ENCODE measurements at regions not wholly inside any gene's neighbourhood (a gene's known extent, or its start where the extent isn't known, plus 50 kb on each side); places are given as distances from the start of the nearest gene placed in this dataset.
A peak's percentile ranks its signal among the peaks of the same experiment; 100 is the strongest.
"Not testable (repeated sequence)": the region's sequence is repeated elsewhere in the genome, so short reads cannot be mapped to it uniquely, and the experiment has no call there.

DNA sequence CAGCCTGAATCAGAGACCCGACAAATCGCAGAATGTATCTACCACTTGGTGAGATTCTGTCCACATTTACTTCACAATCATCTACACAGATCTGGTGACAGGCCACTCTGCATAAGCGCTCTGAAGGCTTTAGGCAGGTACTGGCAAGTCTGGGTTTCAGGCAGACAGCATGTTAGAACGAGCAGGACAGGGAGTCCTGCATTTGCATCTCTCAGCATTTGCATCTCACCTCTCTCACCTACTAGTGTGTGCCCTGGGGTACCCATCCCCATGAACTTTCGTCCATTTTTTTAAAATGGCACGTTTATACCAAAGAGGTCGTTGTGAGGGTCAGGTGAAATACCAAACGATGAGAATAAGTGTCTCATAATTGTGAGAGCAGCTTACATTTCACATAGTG lies 108.2 kb downstream of the SPATA31A1 start:
- H3K4me3 Mint-ChIP-seq = peak overlapping the region; percentile 93

DNA sequence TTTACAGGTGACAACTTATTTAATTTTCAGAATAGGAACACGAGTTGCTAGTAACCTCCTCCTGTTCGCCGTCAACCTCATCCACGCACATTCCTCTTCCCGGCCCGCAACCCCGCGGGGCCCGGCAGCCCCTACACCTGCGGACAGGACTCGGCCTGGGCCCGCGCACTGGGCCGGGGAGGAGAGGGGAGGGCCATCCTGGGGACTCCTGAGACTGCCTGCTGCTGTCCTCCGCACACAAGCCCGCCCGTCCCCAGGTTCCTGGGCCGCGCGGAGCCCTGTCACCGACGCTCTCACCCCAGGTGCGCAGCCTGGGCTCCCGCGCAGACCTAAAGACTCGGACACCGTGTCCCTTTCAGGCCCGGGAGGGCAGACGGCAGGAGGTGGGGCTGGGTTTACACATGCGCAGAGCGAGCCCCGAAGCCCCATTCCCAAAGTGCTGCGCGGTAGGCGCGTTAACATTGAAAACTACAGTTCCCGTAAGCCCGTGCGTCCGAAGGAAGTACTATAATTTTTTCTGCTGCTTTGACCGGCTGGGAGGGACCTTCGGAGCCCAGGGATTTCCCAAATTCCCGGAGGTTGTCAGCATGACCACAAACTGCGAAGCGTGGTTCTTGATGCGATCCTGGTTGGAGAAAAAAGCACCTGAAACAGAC lies 108.8 kb downstream of the SPATA31A1 start:
- Mint-ChIP-seq H3K4me3 (peak overlapping the region; percentile 93), H3K27ac (peak overlapping the region; percentile 57 to 94)
- not testable (repeated sequence) for H3K9me3 Mint-ChIP-seq; H3K36me3 Mint-ChIP-seq; H3K4me1 Mint-ChIP-seq (ENCODE audit: low read depth in 2 of 2); H3K27me3 Mint-ChIP-seq
- DNase-seq (ENCODE audit: low spot score) (peak; percentile 86), ATAC-seq (peak; percentile 95 to 98)

More for the DNA sequence above, 108.2 kb downstream of the SPATA31A1 start:
- H3K27ac Mint-ChIP-seq; ATAC-seq; H3K4me1 Mint-ChIP-seq (ENCODE audit: low read depth in 2 of 2); DNase-seq (ENCODE audit: low spot score); H3K27me3 Mint-ChIP-seq; H3K36me3 Mint-ChIP-seq; H3K9me3 Mint-ChIP-seq: not testable (repeated sequence)

DNA sequence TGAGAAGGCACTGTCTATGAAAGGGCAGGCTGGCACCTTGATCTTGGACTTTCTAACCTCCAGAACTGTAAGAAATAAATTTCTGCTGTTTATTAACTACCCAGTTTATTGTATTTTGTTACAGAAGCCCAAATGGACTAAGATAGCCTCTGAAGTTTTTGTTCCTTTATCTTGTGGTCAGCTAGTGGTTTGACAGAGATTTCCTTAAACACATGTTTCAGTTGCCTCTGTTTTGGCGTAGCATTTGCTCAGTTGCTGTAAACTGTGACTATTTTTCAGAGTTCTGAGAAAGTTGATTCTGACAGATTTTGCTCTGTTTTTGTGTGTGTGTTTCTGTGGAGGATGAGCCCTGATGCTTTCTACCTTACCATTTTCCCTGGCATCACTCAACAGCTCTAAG lies 119.0 kb downstream of the SPATA31A1 start:
- not testable (repeated sequence) for DNase-seq (ENCODE audit: low spot score); H3K4me1 Mint-ChIP-seq (ENCODE audit: low read depth in 2 of 2); H3K27ac Mint-ChIP-seq; H3K27me3 Mint-ChIP-seq; H3K4me3 Mint-ChIP-seq; ATAC-seq; H3K36me3 Mint-ChIP-seq; H3K9me3 Mint-ChIP-seq

DNA sequence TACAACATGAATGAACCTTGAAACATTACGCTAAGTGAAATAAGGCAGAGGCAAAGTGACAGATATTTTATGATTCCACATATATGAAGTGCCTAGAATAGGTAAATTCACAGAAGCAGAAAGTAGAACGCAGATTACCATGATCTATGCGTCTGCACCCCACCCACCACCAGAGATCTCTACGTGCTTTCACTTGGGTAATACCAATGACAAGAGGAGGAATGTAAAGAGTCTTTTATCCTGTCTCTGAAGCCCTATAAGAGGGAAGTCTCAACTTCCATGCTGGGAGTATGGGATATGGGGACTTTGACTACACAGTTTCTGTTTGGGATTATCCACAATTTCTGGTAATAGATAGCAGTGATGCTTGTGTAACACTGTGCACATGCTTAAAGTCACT lies 127.6 kb downstream of the SPATA31A1 start:
- H3K4me3 Mint-ChIP-seq; H3K36me3 Mint-ChIP-seq; H3K9me3 Mint-ChIP-seq; ATAC-seq; DNase-seq (ENCODE audit: low spot score); H3K27ac Mint-ChIP-seq; H3K4me1 Mint-ChIP-seq (ENCODE audit: low read depth in 2 of 2); H3K27me3 Mint-ChIP-seq: not testable (repeated sequence)

DNA sequence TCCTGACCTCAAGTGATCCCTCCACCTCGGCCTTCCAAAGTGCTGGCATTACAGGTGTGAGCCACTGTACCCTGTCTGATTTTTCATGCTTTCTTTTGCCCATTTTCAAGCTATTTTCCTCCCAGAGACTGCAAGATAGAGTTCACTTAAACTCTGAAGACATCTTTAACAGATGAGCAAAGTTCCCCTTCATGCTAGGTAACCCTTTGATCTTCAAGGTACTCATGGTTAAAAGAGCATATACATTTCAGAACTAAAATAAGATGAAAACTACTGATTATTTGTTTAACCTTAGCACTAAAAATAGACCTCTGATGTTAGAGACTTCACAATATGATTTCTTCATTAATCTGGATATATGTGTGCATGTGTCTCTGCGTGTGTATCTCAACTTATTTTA lies 128.4 kb downstream of the SPATA31A1 start:
- DNase-seq (ENCODE audit: low spot score); ATAC-seq; H3K4me1 Mint-ChIP-seq (ENCODE audit: low read depth in 2 of 2): not testable (repeated sequence)

DNA sequence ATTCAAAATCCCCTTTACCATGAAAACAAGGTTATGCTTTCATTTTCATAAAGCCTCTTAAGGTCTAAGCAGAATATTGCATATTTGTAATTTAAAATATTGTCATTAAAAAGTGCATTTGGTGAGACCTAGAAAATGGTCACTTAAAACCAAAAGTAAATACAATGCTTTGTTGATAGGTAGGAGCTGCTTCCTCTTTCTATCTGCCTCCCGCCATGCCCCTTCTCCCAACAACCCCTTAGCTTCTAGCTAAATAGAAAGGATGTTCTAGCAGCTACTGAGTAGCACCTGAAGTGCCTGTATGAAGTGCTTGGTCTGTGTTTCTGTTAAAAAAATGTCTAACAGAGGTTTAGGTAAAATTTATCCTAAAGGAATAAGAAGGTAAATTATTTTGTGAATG lies 128.8 kb downstream of the SPATA31A1 start:
- H3K27ac Mint-ChIP-seq; H3K4me1 Mint-ChIP-seq (ENCODE audit: low read depth in 2 of 2); H3K27me3 Mint-ChIP-seq; H3K36me3 Mint-ChIP-seq; ATAC-seq; DNase-seq (ENCODE audit: low spot score); H3K4me3 Mint-ChIP-seq; H3K9me3 Mint-ChIP-seq: not testable (repeated sequence)

More for the DNA sequence above, 128.4 kb downstream of the SPATA31A1 start:
- H3K4me3 Mint-ChIP-seq, H3K27ac Mint-ChIP-seq, H3K36me3 Mint-ChIP-seq, H3K9me3 Mint-ChIP-seq, H3K27me3 Mint-ChIP-seq: not testable (repeated sequence)

DNA sequence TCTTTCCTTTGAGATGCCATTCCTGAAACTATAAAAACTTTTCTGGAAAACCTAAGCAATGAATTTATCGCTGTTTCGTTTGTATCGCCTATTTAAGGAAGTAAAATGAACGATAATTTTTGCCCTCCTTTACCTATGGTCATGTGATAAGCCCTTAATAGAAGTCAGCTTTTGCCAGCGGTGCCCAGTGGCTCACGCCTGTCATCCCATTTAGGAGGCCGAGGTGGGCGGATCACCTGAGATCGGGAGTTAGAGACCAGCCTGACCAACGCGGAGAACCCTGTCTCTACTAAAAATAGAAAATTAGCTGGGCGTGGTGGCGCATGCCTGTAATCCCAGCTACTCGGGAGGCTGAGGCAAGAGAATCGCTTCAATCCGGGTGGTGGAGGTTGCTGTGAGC lies 132.0 kb downstream of the SPATA31A1 start:
- not testable (repeated sequence) for H3K4me1 Mint-ChIP-seq (ENCODE audit: low read depth in 2 of 2); DNase-seq (ENCODE audit: low spot score); H3K9me3 Mint-ChIP-seq; H3K4me3 Mint-ChIP-seq; H3K36me3 Mint-ChIP-seq; H3K27ac Mint-ChIP-seq; H3K27me3 Mint-ChIP-seq; ATAC-seq

DNA sequence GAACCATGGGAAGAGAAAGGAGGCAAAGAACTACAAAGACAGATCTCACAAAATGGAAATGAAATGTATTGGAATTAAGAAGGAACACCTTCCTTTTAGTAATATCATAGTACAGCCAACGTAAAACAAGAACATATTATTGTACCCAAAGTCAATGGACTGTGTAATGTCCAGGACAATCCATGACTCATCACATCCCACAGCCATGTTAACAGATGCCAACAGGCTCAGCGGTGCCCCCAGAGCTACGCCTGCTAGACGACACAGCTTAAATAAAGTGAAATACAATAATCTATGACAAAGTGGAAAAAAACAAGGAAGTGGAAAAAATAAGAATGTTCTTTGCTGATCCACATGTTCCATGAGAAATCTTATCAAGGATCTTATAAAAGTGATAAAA lies 140.8 kb downstream of the SPATA31A1 start:
- not testable (repeated sequence) for H3K4me1 Mint-ChIP-seq (ENCODE audit: low read depth in 2 of 2); DNase-seq (ENCODE audit: low spot score); H3K9me3 Mint-ChIP-seq; H3K36me3 Mint-ChIP-seq; H3K27me3 Mint-ChIP-seq; ATAC-seq; H3K27ac Mint-ChIP-seq; H3K4me3 Mint-ChIP-seq

DNA sequence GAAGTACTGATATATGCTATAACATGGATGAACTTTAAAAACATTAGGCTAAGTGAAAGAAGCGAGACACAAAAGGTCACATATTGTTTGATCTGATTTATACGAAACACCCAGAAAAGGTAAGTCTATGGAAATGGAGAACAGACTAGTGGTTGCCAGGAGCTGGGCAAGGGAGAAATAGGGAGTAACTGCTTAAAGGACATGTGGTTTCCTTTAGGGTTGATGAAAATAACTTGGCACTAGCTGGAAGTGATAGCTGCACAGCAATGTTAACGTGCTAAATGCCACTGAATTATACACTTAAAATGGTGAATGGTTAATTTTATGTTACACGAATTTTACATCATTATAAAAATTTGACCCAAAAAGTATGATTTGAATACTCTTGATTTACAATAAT lies 147.7 kb downstream of the SPATA31A1 start:
- not testable (repeated sequence) for H3K27ac Mint-ChIP-seq; H3K27me3 Mint-ChIP-seq; H3K9me3 Mint-ChIP-seq; DNase-seq (ENCODE audit: low spot score); H3K4me1 Mint-ChIP-seq (ENCODE audit: low read depth in 2 of 2); ATAC-seq; H3K4me3 Mint-ChIP-seq; H3K36me3 Mint-ChIP-seq

DNA sequence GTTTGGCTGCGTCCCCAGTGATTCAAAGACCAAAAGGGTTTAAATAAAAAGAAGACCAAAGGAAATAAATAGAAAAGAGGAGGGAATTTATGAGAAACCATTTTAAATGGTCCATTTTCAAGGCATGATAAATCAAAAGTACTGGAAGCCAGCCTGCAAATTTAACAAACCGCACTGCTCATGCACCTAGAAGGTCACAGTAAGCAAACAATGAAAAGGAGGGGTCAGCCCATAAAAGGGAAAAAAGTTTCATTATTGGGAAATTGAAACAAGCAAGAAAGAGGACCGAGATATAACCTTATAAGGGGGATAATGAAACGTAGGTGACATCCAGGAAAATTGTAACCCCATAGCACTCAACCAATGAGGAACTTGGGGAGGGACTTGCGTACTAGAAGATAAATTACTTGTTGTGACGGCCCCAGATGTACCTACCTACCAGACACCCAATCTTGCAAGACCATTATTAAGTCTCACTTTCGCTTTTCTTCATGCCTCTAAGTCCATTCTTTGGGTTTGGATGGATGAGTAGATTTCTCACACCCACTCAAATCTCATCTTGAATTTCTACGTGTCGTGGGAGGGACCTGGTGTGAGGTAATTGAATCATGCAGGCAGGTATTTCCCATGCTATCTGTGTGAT lies 172.0 kb downstream of the SPATA31A1 start:
- H3K4me3 Mint-ChIP-seq; H3K27me3 Mint-ChIP-seq; ATAC-seq; H3K27ac Mint-ChIP-seq; H3K9me3 Mint-ChIP-seq; DNase-seq (ENCODE audit: low spot score); H3K4me1 Mint-ChIP-seq (ENCODE audit: low read depth in 2 of 2); H3K36me3 Mint-ChIP-seq: not testable (repeated sequence)

DNA sequence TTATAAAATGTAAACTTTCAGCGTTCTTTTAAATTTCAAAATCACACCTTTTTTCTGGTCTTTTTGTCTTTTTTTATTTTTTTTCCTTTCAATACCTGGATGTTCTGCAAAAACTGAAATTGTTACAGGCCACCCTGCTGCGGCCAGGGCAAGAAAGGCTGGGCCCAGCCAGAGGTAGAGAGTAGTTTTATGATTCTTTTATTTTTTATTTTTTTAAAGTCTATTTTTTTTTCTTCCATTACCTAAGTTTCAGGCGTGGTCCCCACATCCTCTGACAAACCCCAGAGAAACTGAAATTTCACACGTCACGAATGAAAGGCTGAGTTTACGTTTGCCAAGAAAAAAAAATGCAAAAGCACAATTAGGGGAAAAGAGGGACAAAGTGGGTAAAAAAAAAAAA lies 177.1 kb downstream of the SPATA31A1 start:
- not testable (repeated sequence) for H3K36me3 Mint-ChIP-seq; H3K27ac Mint-ChIP-seq; H3K27me3 Mint-ChIP-seq; H3K4me1 Mint-ChIP-seq (ENCODE audit: low read depth in 2 of 2); H3K9me3 Mint-ChIP-seq; ATAC-seq; H3K4me3 Mint-ChIP-seq; DNase-seq (ENCODE audit: low spot score)

DNA sequence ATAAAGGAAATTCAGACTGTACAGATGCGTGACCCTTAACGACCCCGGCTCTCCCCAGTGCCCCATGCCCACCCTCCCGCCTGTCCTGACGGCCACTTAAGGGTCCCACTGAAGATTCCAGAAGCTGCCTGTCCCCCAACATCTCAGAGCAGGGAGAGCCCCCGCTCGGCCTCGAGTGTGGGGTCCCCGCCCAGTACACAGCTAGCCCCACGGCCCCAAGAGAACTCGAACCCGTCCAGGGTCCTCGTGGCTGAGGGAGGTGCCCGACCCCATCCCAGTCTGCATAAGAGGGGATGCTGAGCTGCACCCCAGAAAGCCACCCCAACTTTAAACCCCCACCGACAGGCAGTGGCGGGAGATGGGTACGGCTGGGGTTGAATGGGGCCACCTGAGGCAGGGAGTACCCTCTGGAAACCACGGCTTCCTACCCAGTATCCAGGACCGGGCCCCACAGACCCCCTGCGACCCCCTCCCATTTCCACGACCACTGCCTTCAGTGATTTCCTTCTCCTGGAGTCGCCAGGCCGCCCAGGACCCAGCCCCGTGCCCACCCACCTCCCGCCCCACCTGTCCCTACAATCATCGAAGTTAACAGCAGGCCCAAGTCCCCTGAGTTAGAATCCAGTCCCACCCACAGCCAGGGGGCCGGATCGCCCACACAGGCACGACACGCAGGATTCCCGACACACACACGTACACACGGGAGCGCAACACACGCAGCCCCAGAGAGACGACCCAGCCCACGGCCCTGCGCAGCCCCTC lies 177.7 kb downstream of the SPATA31A1 start:
- not testable (repeated sequence) for DNase-seq (ENCODE audit: low spot score); H3K27me3 Mint-ChIP-seq; H3K4me1 Mint-ChIP-seq (ENCODE audit: low read depth in 2 of 2); H3K4me3 Mint-ChIP-seq; H3K27ac Mint-ChIP-seq; H3K9me3 Mint-ChIP-seq; H3K36me3 Mint-ChIP-seq
- ATAC-seq = peak in 1 of 2 donors; percentile 48

DNA sequence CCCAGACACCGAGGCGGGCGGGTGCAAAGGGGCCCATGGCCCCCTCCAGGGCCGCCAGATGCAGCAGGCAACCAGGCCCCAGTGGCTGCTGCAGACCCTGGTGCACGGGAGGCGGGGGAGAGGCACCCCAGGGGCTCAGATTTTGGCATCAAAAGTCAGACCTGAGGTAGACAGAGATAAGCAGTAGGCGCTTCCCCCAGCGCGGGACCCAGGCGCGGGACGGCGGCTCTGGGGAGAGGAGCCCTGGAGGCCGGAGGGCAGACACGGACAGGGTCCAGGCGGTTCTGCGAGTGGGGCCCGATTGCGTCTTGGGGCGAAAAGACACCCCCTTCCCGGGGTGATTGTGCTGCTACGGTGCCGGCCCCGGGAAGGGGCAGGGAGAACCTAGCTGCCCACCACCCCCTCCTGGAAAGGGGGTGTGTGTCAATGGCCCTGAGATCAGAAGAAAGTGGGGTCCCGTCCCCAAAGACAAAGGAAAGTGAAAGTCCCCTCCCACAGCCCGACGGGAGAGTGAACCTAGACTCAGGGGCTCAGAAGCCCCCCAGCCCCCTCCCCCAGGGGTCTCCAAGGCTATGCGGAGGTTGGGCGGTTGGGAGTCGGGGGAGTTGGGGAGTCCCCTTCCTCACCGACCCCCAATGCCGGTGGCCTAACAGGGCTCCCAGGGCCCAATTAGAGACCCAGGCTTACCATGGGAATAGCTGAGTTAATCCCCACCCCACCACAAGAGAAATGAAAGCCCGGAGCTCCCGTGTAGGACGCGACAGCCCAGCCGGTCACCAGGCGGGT lies 178.5 kb downstream of the SPATA31A1 start:
- not testable (repeated sequence) for H3K36me3 Mint-ChIP-seq; H3K27me3 Mint-ChIP-seq; H3K27ac Mint-ChIP-seq; H3K4me3 Mint-ChIP-seq; H3K4me1 Mint-ChIP-seq (ENCODE audit: low read depth in 2 of 2); H3K9me3 Mint-ChIP-seq; DNase-seq (ENCODE audit: low spot score)
- peak in 1 of 2 donors; percentile 43 for ATAC-seq

DNA sequence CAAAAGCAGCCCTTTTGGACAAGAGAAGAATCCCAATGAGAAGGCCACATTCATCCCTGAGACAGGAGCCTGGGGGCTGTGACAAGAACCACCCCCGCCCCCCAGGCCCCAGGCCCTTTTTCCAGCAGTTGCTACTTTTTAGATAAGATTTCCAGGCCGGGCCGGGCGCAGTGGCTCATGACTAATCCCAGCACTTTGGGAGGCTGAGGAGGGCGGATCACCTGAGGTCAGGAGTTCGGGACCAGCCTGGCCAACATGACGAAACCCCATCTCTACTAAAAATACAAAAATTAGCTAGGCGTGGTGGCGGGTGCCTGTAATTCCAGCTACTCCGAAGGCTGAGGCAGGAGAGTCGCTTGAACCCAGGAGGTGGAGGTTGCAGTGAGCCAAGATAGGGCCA lies 179.4 kb downstream of the SPATA31A1 start:
- not testable (repeated sequence) for DNase-seq (ENCODE audit: low spot score); H3K4me3 Mint-ChIP-seq; H3K36me3 Mint-ChIP-seq; H3K27ac Mint-ChIP-seq; ATAC-seq; H3K9me3 Mint-ChIP-seq; H3K4me1 Mint-ChIP-seq (ENCODE audit: low read depth in 2 of 2); H3K27me3 Mint-ChIP-seq

All from natural killer cell treated with Interleukin-12 subunit alpha and Interleukin-12 subunit beta and Interleukin-15 and Interleukin-18, amount 100 ng/mL, for 72 hours (primary cell).